Superior temporal gyrus (tissue), 1 donor: ENCODE measurements at regions not wholly inside any gene's neighbourhood (a gene's known extent, or its start where the extent isn't known, plus 50 kb on each side); places are given as distances from the start of the nearest gene placed in this dataset.
"Not testable (repeated sequence)": the region's sequence is repeated elsewhere in the genome, so short reads cannot be mapped to it uniquely, and the experiment has no call there.

Experiments
- DNase-seq: peaks from one replicate; pipeline ENCODE4 v3.0.0-alpha.2; 2016; ENCODE audit errors: extremely low spot score

- DNase-seq, result no peak
These were observed 113.4 kb upstream of the SPAG17 start for GRCh38 chr1:118298397-118298796.

- no peak for DNase-seq
These were observed 112.5 kb upstream of the SPAG17 start for GRCh38 chr1:118297521-118297920.

DNA sequence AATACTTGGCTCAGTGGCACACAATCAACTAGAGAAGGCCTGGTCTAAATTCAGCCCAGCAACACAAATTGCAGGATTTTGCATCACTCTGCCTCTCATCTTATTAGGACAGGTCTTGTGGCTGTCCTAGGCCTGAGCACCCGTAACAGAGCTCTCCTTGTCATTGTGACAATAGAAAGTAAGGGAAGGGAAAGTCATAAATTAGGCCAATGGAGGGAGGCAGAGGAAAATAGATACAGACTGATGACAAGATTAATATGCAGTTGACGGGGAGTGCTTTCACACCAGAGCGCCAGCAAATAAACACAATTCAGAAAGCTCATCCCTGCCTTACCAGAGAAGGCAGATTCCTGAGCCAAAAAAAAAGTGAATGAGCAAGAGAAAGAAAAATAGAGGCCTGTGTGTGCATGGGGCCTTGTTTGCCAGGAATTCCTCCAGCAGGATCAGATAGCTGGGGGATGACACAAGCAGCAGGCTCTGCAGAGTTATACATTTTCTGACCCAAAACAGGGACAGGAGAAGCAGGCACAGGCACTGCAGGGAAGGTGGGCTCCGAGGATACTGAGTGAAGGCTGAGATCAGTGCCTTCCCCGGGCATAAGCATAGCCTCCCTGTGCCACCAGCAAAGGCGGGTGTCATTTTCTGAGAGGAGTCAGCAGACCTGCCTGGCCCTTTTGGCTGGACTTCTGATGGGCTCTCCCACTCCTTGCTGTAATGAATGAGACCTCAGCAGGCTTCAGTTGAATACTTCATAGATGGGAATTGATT lies 110.0 kb upstream of the SPAG17 start:
- DNase-seq, result no peak

GRCh38 chr1:118291661-118292060 lies 106.6 kb upstream of the SPAG17 start:
- DNase-seq, result no peak

- DNase-seq, result no peak
These were observed 105.5 kb upstream of the SPAG17 start for GRCh38 chr1:118290571-118290970.

DNA sequence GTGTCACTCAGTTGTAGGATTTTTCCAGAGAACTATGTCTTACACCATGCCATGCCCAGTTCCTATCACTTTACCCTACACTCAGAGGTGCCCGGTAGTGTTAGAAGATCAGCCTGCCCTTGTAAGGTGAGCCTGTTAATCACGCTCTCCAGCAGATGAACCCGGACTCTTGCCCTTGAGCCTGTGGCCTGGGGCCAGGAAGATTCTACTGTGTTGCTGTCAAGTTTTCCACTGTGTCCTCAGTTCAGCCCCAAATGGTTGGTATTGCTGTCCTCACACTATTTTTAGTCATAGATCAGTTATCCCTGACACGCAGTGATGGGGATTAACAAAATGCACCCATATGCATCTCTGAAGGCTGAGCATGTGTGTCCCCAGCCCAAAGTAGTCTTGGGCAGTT lies 105.0 kb upstream of the SPAG17 start:
- no peak for DNase-seq

- not testable (repeated sequence) for DNase-seq
These were observed 95.6 kb upstream of the SPAG17 start for GRCh38 chr1:118280656-118281055.

GRCh38 chr1:118275472-118276115 lies 90.6 kb upstream of the SPAG17 start:
- no peak for DNase-seq

DNA sequence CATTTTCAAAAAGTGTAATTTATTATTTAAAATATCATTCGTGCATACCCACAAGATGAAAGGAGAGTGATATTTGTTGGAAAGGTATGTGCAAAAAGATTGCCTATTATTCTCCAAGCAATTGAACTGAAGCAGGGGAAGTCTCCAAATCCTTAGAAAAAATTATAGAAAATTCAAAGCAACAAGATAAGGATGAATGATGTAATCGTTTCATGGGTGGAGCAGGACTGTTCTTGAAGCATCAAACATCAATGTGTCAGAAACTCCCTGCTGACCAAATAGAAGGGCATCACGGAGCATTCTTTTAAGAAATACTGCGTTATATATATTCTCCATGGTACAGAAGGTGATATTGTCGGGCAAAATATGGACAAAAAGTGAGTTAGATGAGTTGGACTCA lies 87.9 kb upstream of the SPAG17 start:
- no peak for DNase-seq

DNA sequence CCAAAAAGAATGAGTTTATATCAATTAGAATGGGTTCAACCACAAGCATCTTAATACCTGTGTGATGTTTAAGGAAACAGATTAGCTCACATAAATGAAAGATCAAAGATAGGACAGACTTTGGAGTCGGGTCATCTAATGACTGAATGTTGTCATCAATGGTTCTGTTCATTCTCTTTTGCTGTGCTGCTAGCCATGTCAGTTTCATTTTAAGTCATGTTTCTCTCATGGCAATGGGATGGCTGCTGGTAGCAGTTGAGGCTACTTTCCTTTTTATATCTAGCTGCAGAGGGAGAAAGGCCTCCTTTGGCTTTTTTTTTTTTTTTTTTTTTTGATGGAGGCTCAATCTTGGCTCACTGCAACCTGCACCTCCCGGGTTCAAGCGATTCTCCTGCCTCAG lies 86.9 kb upstream of the SPAG17 start:
- no peak for DNase-seq

DNA sequence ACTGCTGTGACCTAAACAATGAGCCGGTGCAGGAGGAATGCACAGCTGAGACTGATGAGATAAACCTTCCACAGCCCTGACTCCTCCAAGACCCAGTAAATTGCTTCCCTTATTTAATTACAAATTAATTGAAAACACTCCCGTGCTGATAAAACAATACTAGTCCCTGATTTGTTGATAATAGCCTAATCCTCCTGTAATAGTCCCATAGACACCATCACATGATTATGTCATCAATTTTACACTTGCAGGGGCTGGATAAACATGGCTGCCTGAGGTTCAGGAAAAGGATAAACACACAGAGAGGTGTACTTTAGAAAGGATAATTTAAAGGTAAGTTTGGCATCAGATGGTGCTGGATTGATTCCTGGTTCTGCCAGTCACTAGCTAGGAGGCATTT lies 84.6 kb upstream of the SPAG17 start:
- no peak for DNase-seq

DNA sequence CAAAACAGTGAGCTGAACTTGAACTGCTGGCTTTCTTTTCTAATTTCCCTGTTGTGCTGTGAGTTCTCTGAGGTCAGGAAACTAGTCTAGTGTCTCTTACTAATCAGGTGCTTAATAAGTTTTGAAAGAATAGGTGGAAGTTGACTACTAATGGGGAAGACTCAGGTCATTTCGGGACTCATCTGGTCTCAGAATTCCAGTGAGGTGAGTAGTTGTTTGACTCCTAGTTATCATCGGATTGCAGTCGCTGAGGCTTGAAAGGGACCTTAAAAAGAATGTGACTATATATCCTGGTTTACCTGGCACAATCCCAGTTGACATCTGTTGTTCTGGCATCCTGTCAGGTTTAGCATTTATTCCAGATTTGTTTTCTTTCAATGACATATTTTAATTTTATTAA lies 81.4 kb upstream of the SPAG17 start:
- no peak for DNase-seq

GRCh38 chr1:118264343-118264742 lies 79.3 kb upstream of the SPAG17 start:
- no peak for DNase-seq

GRCh38 chr1:118262865-118263264 lies 77.8 kb upstream of the SPAG17 start:
- no peak for DNase-seq

- no peak for DNase-seq
These were observed 73.9 kb upstream of the SPAG17 start for GRCh38 chr1:118258975-118259374.

GRCh38 chr1:118257946-118258345 lies 72.9 kb upstream of the SPAG17 start:
- no peak for DNase-seq

DNA sequence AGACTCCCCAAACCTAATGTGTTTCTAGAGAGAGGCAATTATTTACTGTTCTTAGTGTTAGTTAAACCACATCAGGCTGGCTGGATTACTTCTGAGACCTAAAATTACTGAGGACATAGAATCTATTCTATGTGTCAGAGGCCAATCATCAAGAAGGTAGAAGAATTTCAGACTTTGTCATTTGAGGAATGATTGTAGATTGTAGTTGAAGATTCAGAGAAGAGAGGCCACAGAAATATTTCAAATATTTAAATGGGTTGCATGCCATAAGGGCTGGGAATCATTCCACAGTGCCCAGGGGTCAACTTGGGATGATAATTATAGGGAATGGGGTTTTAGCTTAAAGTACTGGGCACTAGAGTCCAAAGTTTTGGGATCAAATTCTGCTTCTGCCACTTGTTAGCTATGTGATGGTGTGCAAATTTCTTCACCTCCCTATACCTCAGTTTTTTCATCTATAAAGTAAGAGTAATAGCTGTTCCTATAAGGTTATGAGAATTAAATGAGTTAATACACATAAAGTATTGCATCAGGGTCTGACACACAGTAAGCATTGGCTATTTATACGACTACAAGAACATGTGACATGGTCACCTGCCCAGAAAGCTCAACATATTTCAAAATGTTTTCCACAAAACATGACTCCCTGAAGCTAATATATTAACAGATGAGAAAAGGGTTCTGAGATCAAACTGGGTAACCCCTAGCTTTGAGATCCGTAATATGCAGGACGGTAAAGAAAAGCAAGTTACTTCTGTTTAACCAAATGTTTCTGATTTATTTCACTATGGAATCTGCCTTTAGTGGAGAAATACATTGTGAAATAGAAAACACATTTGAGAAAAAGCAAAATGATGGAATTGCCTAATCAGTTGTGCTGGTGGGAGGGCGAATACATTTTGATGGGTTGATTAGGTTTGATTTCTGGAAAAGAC lies 69.7 kb upstream of the SPAG17 start:
- DNase-seq, result no peak

GRCh38 chr1:118254001-118254400 lies 69.0 kb upstream of the SPAG17 start:
- no peak for DNase-seq

GRCh38 chr1:118253053-118253915 lies 68.3 kb upstream of the SPAG17 start:
- no peak for DNase-seq

DNA sequence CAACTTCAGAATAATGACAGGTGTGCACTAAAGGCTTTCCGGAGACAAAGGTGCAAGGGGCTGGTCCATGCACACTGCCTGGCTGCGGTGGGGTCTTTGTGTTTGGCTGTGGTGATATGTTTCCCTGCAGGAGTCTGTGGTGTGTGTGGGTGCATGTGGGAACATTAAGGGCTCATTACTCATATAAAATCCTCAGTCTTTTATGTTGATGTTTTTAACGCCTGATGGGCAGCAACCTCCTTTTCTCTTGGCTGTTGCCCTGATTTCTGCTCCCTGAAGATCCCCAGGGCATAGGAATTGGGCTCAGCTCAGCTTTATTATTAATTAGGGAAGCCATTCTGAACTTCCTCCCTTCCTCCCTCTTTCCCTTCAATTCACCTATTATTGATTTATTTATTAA lies 67.6 kb upstream of the SPAG17 start:
- DNase-seq, result no peak

DNA sequence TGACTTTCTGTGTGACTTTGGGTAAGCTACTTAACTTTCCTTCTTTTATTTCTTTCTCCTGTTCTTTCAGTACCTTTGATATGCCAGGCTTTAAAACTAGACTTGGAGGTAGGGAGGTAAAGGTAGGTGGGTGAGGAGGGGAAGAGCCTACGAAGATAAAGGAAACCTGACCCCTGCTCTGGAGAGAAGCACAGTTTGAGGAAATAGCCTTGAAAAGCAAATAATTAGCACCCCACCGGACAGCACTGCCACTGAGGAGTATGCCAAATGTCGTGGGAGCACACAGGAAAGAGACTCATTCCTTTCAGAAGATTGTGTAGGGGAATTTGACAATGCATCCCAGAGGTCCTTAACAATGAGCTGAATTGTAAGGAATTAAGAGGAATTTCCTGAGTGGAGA lies 65.2 kb upstream of the SPAG17 start:
- DNase-seq, result no peak

DNA sequence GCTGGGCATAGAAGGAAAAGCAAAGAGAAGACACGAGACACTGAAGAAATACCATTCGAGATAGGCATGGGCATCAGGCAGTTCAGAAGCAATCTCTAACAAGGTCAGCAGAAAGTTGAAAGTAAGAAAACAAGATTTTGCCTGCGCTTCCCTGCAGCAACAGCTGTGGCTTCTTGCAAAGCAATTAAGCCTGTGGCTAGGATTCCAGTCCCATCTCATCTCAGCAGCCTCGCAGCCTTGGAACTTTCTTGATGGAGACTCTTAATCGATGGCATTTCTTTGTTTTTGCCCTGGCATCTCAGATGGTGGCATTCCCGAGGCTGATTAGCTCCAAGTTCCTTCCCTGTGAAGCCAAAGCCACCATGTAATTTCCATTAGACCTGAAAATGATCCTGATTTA lies 64.6 kb upstream of the SPAG17 start:
- no peak for DNase-seq
